H9 (cell line): ENCODE measurements at regions not wholly inside any gene's neighbourhood (a gene's known extent, or its start where the extent isn't known, plus 50 kb on each side); places are given as distances from the start of the nearest gene placed in this dataset.

ENCODE experiments used
- DNase-seq: peaks from one replicate; pipeline ENCODE4 v3.0.0-alpha.2; 2017
- H2AFZ ChIP-seq: one replicate; pipeline ENCODE4 v1.6.1; 2013; ENCODE audit warnings: mild to moderate bottlenecking, low read length, control low read depth, moderate library complexity
- H2AK5ac ChIP-seq: 2 replicates; pipeline ENCODE4 v1.6.1; 2013; ENCODE audit warnings: low read length, control low read depth, mixed read lengths; ENCODE audit not compliant: insufficient read length
- H2BK120ac ChIP-seq: one replicate; pipeline ENCODE4 v1.6.1; 2013; ENCODE audit warnings: low read depth, mild to moderate bottlenecking, low read length, control low read depth, inconsistent platforms; ENCODE audit not compliant: poor library complexity, severe bottlenecking
- H2BK12ac ChIP-seq: 2 replicates; pipeline ENCODE4 v1.6.1; 2013; ENCODE audit warnings: low read length, control low read depth, mixed read lengths, low read depth; ENCODE audit not compliant: insufficient read length
- H2BK15ac ChIP-seq: 2 replicates; pipeline ENCODE4 v1.6.1; 2013; ENCODE audit warnings: low read depth, low read length, control low read depth
- H2BK20ac ChIP-seq: one replicate; pipeline ENCODE4 v1.6.1; 2013; ENCODE audit warnings: low read depth, mild to moderate bottlenecking, low read length, control low read depth, inconsistent platforms; ENCODE audit not compliant: poor library complexity, severe bottlenecking
- H2BK5ac ChIP-seq: 2 replicates; pipeline ENCODE4 v1.6.1; 2013; ENCODE audit warnings: low read length, control low read depth, mixed read lengths; ENCODE audit not compliant: insufficient read length
- H3K14ac ChIP-seq: 2 replicates; pipeline ENCODE4 v1.6.1; 2013; ENCODE audit warnings: low read length, control low read depth; ENCODE audit not compliant: insufficient read depth
- H3K18ac ChIP-seq: 2 replicates; pipeline ENCODE4 v1.6.1; 2013; ENCODE audit warnings: low read depth, mild to moderate bottlenecking, mixed read lengths, low read length, control low read depth; ENCODE audit not compliant: insufficient read length
- H3K23ac ChIP-seq: 2 replicates; pipeline ENCODE4 v1.6.1; 2013; ENCODE audit warnings: low read length, control low read depth, mixed read lengths, low read depth; ENCODE audit not compliant: insufficient read length
- H3K23me2 ChIP-seq: 2 replicates; pipeline ENCODE4 v1.6.1; 2013; ENCODE audit warnings: low read depth, mild to moderate bottlenecking, mixed read lengths, low read length, control low read depth; ENCODE audit not compliant: insufficient read length, poor library complexity, severe bottlenecking
- H3K27ac ChIP-seq: 2 replicates; pipeline ENCODE4 v1.5.1; 2013; ENCODE audit warnings: low read length, control low read depth, mixed read lengths, low read depth; ENCODE audit not compliant: insufficient read length
- H3K27me3 ChIP-seq: 2 replicates; pipeline ENCODE4 v1.6.1; 2013; ENCODE audit warnings: low read length, control low read depth, inconsistent platforms; ENCODE audit not compliant: insufficient read depth
- H3K4ac ChIP-seq: 2 replicates; pipeline ENCODE4 v1.6.1; 2013; ENCODE audit warnings: low read depth, mild to moderate bottlenecking, control low read depth, inconsistent platforms, low read length, moderate library complexity
- H3K4me1 ChIP-seq: 2 replicates; pipeline ENCODE4 v1.6.1; 2013; ENCODE audit warnings: low read length, control low read depth, inconsistent platforms; ENCODE audit not compliant: insufficient read depth
- H3K4me2 ChIP-seq: 2 replicates; pipeline ENCODE4 v1.6.1; 2013; ENCODE audit warnings: low read length, control low read depth, mixed read lengths; ENCODE audit not compliant: insufficient read length, insufficient read depth
- H3K56ac ChIP-seq: 2 replicates; pipeline ENCODE4 v1.6.1; 2013; ENCODE audit warnings: low read depth, mild to moderate bottlenecking, mixed read lengths, low read length, control low read depth; ENCODE audit not compliant: insufficient read length
- H3K79me1 ChIP-seq: 2 replicates; pipeline ENCODE4 v1.6.1; 2013; ENCODE audit warnings: low read depth, mild to moderate bottlenecking, moderate library complexity, low read length, control low read depth, inconsistent platforms; ENCODE audit not compliant: insufficient read depth, poor library complexity, severe bottlenecking
- H3K79me2 ChIP-seq: 2 replicates; pipeline ENCODE4 v1.6.1; 2013; ENCODE audit warnings: low read length, control low read depth, inconsistent platforms; ENCODE audit not compliant: insufficient read depth
- H3K9ac ChIP-seq: 2 replicates; pipeline ENCODE4 v1.6.1; 2013; ENCODE audit warnings: low read length, control low read depth, mixed read lengths; ENCODE audit not compliant: insufficient read length; ENCODE audit errors: extremely low read depth
- H3K9me3 ChIP-seq: one replicate; pipeline ENCODE4 v1.6.1; 2013; ENCODE audit warnings: low read depth, low read length, inconsistent platforms; ENCODE audit not compliant: control insufficient read depth
- H3T11ph ChIP-seq: one replicate; pipeline ENCODE4 v1.6.1; 2013; ENCODE audit warnings: mild to moderate bottlenecking, low read length, control low read depth, inconsistent platforms
- H4K20me1 ChIP-seq: one replicate; pipeline ENCODE4 v1.6.1; 2013; ENCODE audit not compliant: control insufficient read depth, insufficient read length, insufficient read depth
- H4K5ac ChIP-seq: 2 replicates; pipeline ENCODE4 v1.6.1; 2013; ENCODE audit warnings: low read depth, mild to moderate bottlenecking, mixed read lengths, low read length, control low read depth; ENCODE audit not compliant: insufficient read length
- H4K8ac ChIP-seq: replicated peaks from 2 replicates; pipeline ENCODE4 v1.6.1; 2013; ENCODE audit warnings: low read length, control low read depth, mixed read lengths, low read depth; ENCODE audit not compliant: insufficient read length
- H4K91ac ChIP-seq: 2 replicates; pipeline ENCODE4 v1.6.1; 2013; ENCODE audit warnings: low read depth, mild to moderate bottlenecking, moderate library complexity, mixed read lengths, low read length, control low read depth; ENCODE audit not compliant: insufficient read length
- H3K27ac Mint-ChIP-seq, 3 experiments: 2 replicates in 2 of 3; 3 replicates in 1 of 3; pipeline ENCODE4 v1.8.0; 2020 to 2021; ENCODE audit warnings: mixed read lengths in 3 of 3, mild to moderate bottlenecking in 1 of 3, moderate library complexity in 1 of 3
- H3K27me3 Mint-ChIP-seq: 2 replicates; pipeline ENCODE4 v1.8.0; 2021; ENCODE audit warnings: low read depth, mild to moderate bottlenecking, moderate library complexity, mixed read lengths
- H3K36me3 Mint-ChIP-seq, 3 experiments: 2 replicates in 2 of 3; 3 replicates in 1 of 3; pipeline ENCODE4 v1.8.0; 2020 to 2021; ENCODE audit warnings: low read depth in 3 of 3, mixed read lengths in 3 of 3; ENCODE audit not compliant: insufficient read depth in 1 of 3
- H3K4me1 Mint-ChIP-seq, 2 experiments: 2 replicates each; pipeline ENCODE4 v1.8.0; 2020; ENCODE audit warnings: mixed read lengths in 2 of 2
- H3K4me3 Mint-ChIP-seq, 2 experiments: 2 replicates in 1 of 2; 3 replicates in 1 of 2; pipeline ENCODE4 v1.8.0; 2020 to 2021; ENCODE audit warnings: mild to moderate bottlenecking in 2 of 2, mixed read lengths in 2 of 2, moderate library complexity in 1 of 2
- H3K9me3 Mint-ChIP-seq, 2 experiments: 2 replicates in 1 of 2; 3 replicates in 1 of 2; pipeline ENCODE4 v1.8.0; 2020; ENCODE audit warnings: mild to moderate bottlenecking in 2 of 2, mixed read lengths in 2 of 2, moderate library complexity in 1 of 2
- WGBS: extraction: QIAGEN DNeasy Blood & Tissue Kit; methylation state at CpG from one replicate; pipeline ENCODE4 v1.1.7; 2013; ENCODE audit warnings: missing lambda C conversion rate, low lambda C conversion rate, mixed read lengths; ENCODE audit not compliant: insufficient read length; ENCODE audit errors: extremely low coverage; 5-methylcytosine and 5-hydroxymethylcytosine counted together
- TF ChIP-seq, protein P1 (sequence below): fragments of 200-600 bp; sonication (generic); conservative IDR thresholded peaks from 3 replicates; pipeline ENCODE4 v1.8.0; 2021; ENCODE audit warnings: antibody characterized with exemption, mild to moderate bottlenecking

DNA sequence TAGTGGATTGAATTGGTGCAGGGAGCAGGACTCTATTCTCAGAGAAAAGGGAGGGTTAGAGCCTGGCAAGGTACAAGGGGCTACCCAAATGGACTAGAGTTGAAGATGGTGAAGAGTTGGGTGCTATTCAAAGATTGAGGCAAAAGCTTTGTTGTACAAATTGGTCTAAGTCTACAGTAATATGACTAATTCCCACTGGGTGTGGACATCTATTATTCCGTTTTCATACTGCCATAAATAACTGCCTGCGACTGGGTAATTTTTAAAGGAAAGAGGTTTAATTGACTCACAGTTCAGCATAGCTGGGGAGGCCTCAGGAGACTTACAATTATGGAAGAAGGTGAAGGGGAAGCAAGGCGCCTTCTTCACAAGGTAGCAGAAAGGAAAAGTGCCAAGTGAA is 266.3 kb downstream of the TPBG start:
- Mint-ChIP-seq H3K4me3 (no peak overlapping the region), H3K9me3 (peaks cover 0 to 3% of the 10 kb centered on the region in 2 experiments; a peak in 2 of 5 replicates), H3K4me1 (no peaks in the 10 kb centered on the region), H3K36me3 (no peaks in the 10 kb centered on the region), H3K27me3 (no peaks in the 10 kb centered on the region; the same call in 1 of the 2 replicates), H3K27ac (no peak overlapping the region)
- TF ChIP-seq, protein P1, sequence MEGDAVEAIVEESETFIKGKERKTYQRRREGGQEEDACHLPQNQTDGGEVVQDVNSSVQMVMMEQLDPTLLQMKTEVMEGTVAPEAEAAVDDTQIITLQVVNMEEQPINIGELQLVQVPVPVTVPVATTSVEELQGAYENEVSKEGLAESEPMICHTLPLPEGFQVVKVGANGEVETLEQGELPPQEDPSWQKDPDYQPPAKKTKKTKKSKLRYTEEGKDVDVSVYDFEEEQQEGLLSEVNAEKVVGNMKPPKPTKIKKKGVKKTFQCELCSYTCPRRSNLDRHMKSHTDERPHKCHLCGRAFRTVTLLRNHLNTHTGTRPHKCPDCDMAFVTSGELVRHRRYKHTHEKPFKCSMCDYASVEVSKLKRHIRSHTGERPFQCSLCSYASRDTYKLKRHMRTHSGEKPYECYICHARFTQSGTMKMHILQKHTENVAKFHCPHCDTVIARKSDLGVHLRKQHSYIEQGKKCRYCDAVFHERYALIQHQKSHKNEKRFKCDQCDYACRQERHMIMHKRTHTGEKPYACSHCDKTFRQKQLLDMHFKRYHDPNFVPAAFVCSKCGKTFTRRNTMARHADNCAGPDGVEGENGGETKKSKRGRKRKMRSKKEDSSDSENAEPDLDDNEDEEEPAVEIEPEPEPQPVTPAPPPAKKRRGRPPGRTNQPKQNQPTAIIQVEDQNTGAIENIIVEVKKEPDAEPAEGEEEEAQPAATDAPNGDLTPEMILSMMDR, result no peak
- DNase-seq, result no peak
- no peak overlapping the region for H3K27ac ChIP-seq
- H3K4ac ChIP-seq, result no peak overlapping the region
- H4K20me1 ChIP-seq, result no peaks in the 10 kb centered on the region
- H3K9me3 ChIP-seq, result no peaks in the 10 kb centered on the region
- no peaks in the 10 kb centered on the region for H3K27me3 ChIP-seq
- no peak overlapping the region for H3T11ph ChIP-seq
- H4K91ac ChIP-seq, result no peak overlapping the region
- H2BK120ac ChIP-seq, result no peak overlapping the region
- H3K4me1 ChIP-seq, result no peaks in the 10 kb centered on the region
- H3K79me2 ChIP-seq, result no peaks in the 10 kb centered on the region
- no peak overlapping the region for H2BK15ac ChIP-seq
- H3K23me2 ChIP-seq, result no peaks in the 10 kb centered on the region
- H4K8ac ChIP-seq, result no peak overlapping the region
- no peak overlapping the region for H3K23ac ChIP-seq
- no peak overlapping the region for H2BK12ac ChIP-seq
- no peak overlapping the region for H2AFZ ChIP-seq
- H4K5ac ChIP-seq, result no peak overlapping the region
- H3K56ac ChIP-seq, result no peak overlapping the region
- no peaks in the 10 kb centered on the region for H3K79me1 ChIP-seq
- WGBS, result no CpG with 5 or more reads among the region's 3 CpGs
- H2BK5ac ChIP-seq, result no peak overlapping the region
- no peak overlapping the region for H2BK20ac ChIP-seq
- no peak overlapping the region for H3K9ac ChIP-seq
- H3K4me2 ChIP-seq, result no peak overlapping the region
- H3K18ac ChIP-seq, result no peak overlapping the region
- H3K14ac ChIP-seq, result no peak overlapping the region
- no peak overlapping the region for H2AK5ac ChIP-seq
